ENCODE measurements at regions not wholly inside any gene's neighbourhood (a gene's known extent, or its start where the extent isn't known, plus 50 kb on each side); places are given as distances from the start of the nearest gene placed in this dataset.

DNA sequence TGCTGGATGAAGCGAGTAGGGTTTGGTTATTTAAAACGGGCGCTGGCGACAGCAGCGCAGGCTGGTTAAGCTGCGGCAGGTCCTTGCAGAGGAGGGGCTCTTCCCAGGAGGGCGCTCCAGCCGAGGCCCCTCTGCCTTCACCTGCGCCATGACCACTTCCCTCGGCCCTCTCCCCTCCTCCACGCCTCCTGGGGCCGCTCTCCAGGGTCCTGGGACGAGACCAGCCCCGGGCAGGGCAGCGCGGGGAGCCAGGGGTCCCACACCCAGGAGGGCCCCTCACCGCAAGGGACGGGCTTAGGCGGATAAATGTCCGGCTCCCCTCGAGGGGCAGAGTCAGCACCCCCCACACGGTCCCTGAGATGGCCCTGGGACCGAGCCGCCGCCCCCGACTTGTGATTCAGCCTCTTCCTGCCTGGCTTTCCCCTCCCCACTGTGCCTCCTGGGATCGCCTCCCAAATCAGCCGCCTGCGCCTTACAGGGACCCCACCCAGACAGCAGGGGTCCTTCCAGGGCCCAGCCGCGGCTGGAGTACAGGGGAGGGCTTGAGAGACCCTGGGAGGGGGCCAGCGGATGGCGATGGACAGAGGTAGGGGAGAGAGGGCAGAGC is 380.7 kb downstream of the MATN1 start:
- TF ChIP-seq POLR2A (IDR thresholded peaks at IDR 0.05; ENCODE audit: low read length), result no peak
- TF ChIP-seq GATA1 (IDR thresholded peaks at IDR 0.05; ENCODE audit: low read depth, low read length), result no peak

All from erythroblast (primary cell).